Erythroblast (primary cell): ENCODE measurements at regions not wholly inside any gene's neighbourhood (a gene's known extent, or its start where the extent isn't known, plus 50 kb on each side); places are given as distances from the start of the nearest gene placed in this dataset.
A peak's percentile ranks its signal among the peaks of the same experiment; 100 is the strongest.
"Not testable (repeated sequence)": the region's sequence is repeated elsewhere in the genome, so short reads cannot be mapped to it uniquely, and the experiment has no call there.

Source experiments
- DNase-seq, 2 experiments: peaks; one replicate each; lab custom pipeline; 2025; lab: John Stamatoyannopoulos, UW
- GATA1 ChIP-seq: IDR thresholded peaks from 2 replicates; pipeline ENCODE4 v1.6.1; 2011; ENCODE audit warnings: low read depth, mild to moderate bottlenecking, control low read depth, low read length, moderate library complexity
- POLR2A ChIP-seq: IDR thresholded peaks from 2 replicates; pipeline ENCODE4 v1.6.1; 2011; ENCODE audit warnings: mild to moderate bottlenecking, low read length

- TF ChIP-seq GATA1 (no peak), POLR2A (no peak)
- DNase-seq, result no peak
Observed at GRCh38 chr12:100083308-100083707, 59.4 kb downstream of the BLTP3B start.

- DNase-seq, result peak in 1 of 2 experiments; percentile 9
Observed at GRCh38 chr12:100078777-100079176, 63.9 kb downstream of the BLTP3B start.

GRCh38 chr12:100077367-100077766, 65.3 kb downstream of the BLTP3B start:
- TF ChIP-seq GATA1 (no peak), POLR2A (no peak)
- DNase-seq, result no peak

GRCh38 chr12:100075598-100075997, 67.1 kb downstream of the BLTP3B start:
- no peak for TF ChIP-seq POLR2A
- TF ChIP-seq GATA1, result no peak
- DNase-seq, result no peak

- no peak for DNase-seq
- no peak for TF ChIP-seq GATA1
- no peak for TF ChIP-seq POLR2A
Observed at GRCh38 chr12:100069795-100070194, 72.9 kb downstream of the BLTP3B start.

GRCh38 chr12:100068305-100068704, 74.4 kb downstream of the BLTP3B start:
- TF ChIP-seq GATA1 (no peak), POLR2A (no peak)
- DNase-seq, result no peak

GRCh38 chr12:100061814-100062213, 77.1 kb upstream of the ANKS1B start:
- no peak for TF ChIP-seq POLR2A
- TF ChIP-seq GATA1, result no peak
- no peak for DNase-seq

GRCh38 chr12:100058482-100059029, 73.8 kb upstream of the ANKS1B start:
- peak in 1 of 2 experiments; percentile 5 for DNase-seq
- TF ChIP-seq POLR2A, result no peak
- no peak for TF ChIP-seq GATA1

GRCh38 chr12:100046202-100046601, 61.5 kb upstream of the ANKS1B start:
- DNase-seq, result not testable (repeated sequence)

- no peak for TF ChIP-seq POLR2A
- TF ChIP-seq GATA1, result no peak
- peak; percentile 7 to 18 for DNase-seq
Observed at GRCh38 chr12:100044266-100044665, 59.5 kb upstream of the ANKS1B start.

- DNase-seq, result no peak
- TF ChIP-seq GATA1 (no peak), POLR2A (no peak)
Observed at GRCh38 chr12:100043631-100044030, 58.9 kb upstream of the ANKS1B start.
